Thyroid gland (tissue), 4 donors: ENCODE measurements at regions not wholly inside any gene's neighbourhood (a gene's known extent, or its start where the extent isn't known, plus 50 kb on each side); places are given as distances from the start of the nearest gene placed in this dataset.

Experiments
- DNase-seq, 2 donors: peaks; one replicate each; pipeline ENCODE4 v3.0.0-alpha.2; 2019
- H3K27ac ChIP-seq, 3 donors: fragments of 200-600 bp; sonication (generic); 1 replicate in 2 of 3; 2 replicates in 1 of 3; pipeline ENCODE4 v1.5.1; 2016 to 2019; ENCODE audit warnings: mild to moderate bottlenecking in 1 of 3, moderate library complexity in 1 of 3
- H3K27me3 ChIP-seq: fragments of 200-600 bp; sonication (generic); one replicate; pipeline ENCODE4 v1.5.1; 2019
- H3K36me3 ChIP-seq, 2 donors: fragments of 200-600 bp; sonication (generic); one replicate each; pipeline ENCODE4 v1.5.1; 2016 to 2019
- H3K4me1 ChIP-seq, 2 donors: fragments of 200-600 bp; sonication (generic); one replicate each; pipeline ENCODE4 v1.5.1; 2017 to 2019
- H3K4me3 ChIP-seq, 3 donors: fragments of 200-600 bp; sonication (generic); replicated peaks in 1 of 3; 1 replicate in 2 of 3; 2 replicates in 1 of 3; pipeline ENCODE4 v1.5.1; 2016; ENCODE audit warnings: mild to moderate bottlenecking in 1 of 3
- H3K9me3 ChIP-seq: fragments of 200-600 bp; sonication (generic); one replicate; pipeline ENCODE4 v1.5.1; 2017
- POLR2A ChIP-seq, 2 donors: fragments of 450-650 bp; IDR thresholded peaks; one replicate each; pipeline ENCODE4 v1.6.1; 2017; ENCODE audit warnings: antibody characterized with exemption in 2 of 2, mild to moderate bottlenecking in 2 of 2, moderate library complexity in 1 of 2
- WGBS, 2 donors: methylation state at CpG; one replicate each; pipeline ENCODE4 v1.1.5; 2017; 5-methylcytosine and 5-hydroxymethylcytosine counted together
- intact Hi-C: fragments of 100-400 bp; cut with DNase I; formaldehyde crosslinking; loops from one replicate; pipeline ENCODE4 v1.15.1; 2023
- TF ChIP-seq, protein P1 (sequence below), 6 experiments: fragments of 200-600 bp in 3 of 6; fragments of 450-650 bp in 3 of 6; sonication (generic) in 3 of 6; IDR thresholded peaks; one replicate each; pipeline ENCODE4 v1.5.1; 2016 to 2019; ENCODE audit warnings: antibody characterized with exemption in 6 of 6, mild to moderate bottlenecking in 2 of 6, inconsistent platforms in 1 of 6, moderate library complexity in 1 of 6

DNA sequence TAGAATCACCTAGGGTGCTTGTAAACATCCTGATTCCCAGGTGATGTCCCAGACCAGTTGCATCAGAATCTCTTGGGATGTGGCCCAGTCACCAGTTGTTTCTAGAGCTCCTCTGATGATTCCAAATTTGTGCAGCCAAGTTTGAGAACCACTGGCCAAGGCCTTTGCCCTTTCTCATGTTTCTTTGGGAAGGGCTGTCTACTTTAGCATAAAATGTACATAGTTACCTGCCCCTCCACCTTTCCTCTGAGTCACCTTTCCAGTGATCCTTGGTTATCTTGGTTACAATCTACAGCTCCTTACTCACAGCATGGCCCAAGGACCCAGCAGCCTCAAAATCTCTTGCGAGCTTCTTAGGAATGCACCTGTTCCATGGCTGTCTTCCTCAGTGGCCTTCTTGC lies 206.2 kb upstream of the ADRA1D start:
- 81 to 89% methylated on average over 1 of the region's 1 CpG for WGBS, 2 donors
- DNase-seq: no peak
- Histone ChIP-seq H3K36me3 (no peaks in the 10 kb centered on the region), H3K27ac (no peak overlapping the region), H3K4me1 (no peaks in the 10 kb centered on the region), H3K27me3 (no peaks in the 10 kb centered on the region), H3K4me3 (no peak overlapping the region), H3K9me3 (no peaks in the 10 kb centered on the region)
- TF ChIP-seq, protein P1, sequence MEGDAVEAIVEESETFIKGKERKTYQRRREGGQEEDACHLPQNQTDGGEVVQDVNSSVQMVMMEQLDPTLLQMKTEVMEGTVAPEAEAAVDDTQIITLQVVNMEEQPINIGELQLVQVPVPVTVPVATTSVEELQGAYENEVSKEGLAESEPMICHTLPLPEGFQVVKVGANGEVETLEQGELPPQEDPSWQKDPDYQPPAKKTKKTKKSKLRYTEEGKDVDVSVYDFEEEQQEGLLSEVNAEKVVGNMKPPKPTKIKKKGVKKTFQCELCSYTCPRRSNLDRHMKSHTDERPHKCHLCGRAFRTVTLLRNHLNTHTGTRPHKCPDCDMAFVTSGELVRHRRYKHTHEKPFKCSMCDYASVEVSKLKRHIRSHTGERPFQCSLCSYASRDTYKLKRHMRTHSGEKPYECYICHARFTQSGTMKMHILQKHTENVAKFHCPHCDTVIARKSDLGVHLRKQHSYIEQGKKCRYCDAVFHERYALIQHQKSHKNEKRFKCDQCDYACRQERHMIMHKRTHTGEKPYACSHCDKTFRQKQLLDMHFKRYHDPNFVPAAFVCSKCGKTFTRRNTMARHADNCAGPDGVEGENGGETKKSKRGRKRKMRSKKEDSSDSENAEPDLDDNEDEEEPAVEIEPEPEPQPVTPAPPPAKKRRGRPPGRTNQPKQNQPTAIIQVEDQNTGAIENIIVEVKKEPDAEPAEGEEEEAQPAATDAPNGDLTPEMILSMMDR (IDR thresholded peaks at IDR 0.05): no peak
- TF ChIP-seq POLR2A (IDR thresholded peaks at IDR 0.05): no peak
- intact Hi-C loops: no loop called here

DNA sequence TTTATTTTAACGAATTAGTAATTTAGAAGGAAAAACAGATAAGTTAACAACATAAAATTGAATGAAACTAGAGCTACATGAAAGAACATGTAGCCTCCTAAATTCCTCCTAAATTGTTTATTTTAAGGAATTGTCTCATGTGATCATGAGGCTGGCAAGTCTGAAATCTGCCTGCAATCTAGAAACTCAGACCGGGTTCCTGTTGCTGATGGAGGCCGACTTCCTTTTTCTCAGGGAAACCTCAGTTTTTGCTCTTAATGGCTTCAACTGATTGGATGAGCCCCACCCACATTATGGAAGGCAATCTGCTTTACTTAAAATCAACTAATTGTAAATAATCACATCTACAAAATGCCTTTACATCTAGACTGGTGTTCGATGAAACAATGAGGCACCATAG lies 205.0 kb upstream of the ADRA1D start:
- no peaks in the 10 kb centered on the region for H3K4me1 ChIP-seq
- DNase-seq: no peak
- H3K36me3 ChIP-seq: no peaks in the 10 kb centered on the region
- 88 to 90% methylated on average over 4 of the region's 4 CpGs for WGBS, 2 donors
- no peak overlapping the region for H3K4me3 ChIP-seq
- no peaks in the 10 kb centered on the region for H3K27me3 ChIP-seq
- no peaks in the 10 kb centered on the region for H3K9me3 ChIP-seq
- intact Hi-C loops: no loop called here
- no peak overlapping the region for H3K27ac ChIP-seq
- TF ChIP-seq POLR2A (IDR thresholded peaks at IDR 0.05): no peak
- TF ChIP-seq, protein P1 (IDR thresholded peaks at IDR 0.05): no peak

DNA sequence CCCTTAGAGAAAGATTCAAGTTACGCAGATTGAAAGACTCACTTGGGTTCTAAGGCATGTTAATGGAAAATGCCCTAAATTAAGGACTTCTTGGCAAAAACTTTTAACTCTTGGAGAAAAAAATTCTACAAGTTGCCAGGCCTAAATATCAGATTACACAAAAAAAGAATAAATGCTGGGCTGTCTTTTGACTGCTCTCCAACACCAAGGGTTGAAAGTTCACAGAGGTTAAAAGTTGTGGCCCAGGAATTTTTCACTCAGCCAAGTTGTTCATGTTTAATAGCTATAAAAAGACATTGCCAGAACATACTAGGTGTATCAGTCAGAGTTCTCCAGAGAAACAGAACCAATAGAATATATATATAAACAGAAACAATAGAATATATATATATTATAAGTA lies 204.3 kb upstream of the ADRA1D start:
- H3K36me3 ChIP-seq: no peaks in the 10 kb centered on the region
- intact Hi-C loops: no loop called here
- 85 to 87% methylated on average over 1 of the region's 1 CpG for WGBS, 2 donors

DNA sequence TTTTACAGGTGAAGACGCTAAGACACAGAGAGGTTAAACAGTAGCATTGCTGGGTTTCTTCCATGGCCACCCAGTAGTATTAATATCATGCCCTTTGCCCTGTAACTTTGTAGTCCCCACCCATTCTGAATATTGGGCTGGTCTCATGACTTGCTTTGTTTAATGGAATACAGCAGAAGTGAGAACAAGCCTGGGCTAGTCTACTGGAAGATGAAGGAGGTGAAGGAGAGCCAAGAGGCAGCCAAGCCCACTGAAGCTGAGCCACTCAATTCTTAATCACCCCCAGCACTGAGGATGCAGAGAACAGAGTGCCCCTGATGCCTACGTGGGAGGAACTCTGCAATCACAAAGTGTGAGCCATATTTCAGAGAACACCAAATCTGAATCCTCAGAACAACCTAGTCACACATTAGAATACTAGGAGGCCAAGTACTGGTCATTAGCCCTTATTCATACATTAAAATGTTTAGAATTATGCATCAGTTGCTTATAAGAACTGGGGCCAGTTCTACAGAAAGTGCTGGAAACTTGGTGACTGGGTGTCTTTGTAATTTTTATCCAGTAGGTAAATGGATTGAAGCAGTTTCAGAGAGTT lies 202.5 kb upstream of the ADRA1D start:
- Histone ChIP-seq H3K36me3 (no peaks in the 10 kb centered on the region), H3K4me3 (no peak overlapping the region), H3K9me3 (no peaks in the 10 kb centered on the region), H3K27me3 (no peaks in the 10 kb centered on the region), H3K27ac (no peak overlapping the region), H3K4me1 (no peaks in the 10 kb centered on the region)
- TF ChIP-seq, protein P1 (IDR thresholded peaks at IDR 0.05): no peak
- TF ChIP-seq POLR2A (IDR thresholded peaks at IDR 0.05): no peak
- 70 to 96% methylated on average over 2 of the region's 2 CpGs for WGBS, 2 donors
- no peak for DNase-seq
- intact Hi-C loops: no loop called here

More for the DNA sequence above, 204.3 kb upstream of the ADRA1D start:
- DNase-seq: no peak
- Histone ChIP-seq H3K27ac (no peak overlapping the region), H3K27me3 (no peaks in the 10 kb centered on the region), H3K9me3 (no peaks in the 10 kb centered on the region), H3K4me1 (no peaks in the 10 kb centered on the region), H3K4me3 (no peak overlapping the region)
- TF ChIP-seq POLR2A (IDR thresholded peaks at IDR 0.05): no peak

DNA sequence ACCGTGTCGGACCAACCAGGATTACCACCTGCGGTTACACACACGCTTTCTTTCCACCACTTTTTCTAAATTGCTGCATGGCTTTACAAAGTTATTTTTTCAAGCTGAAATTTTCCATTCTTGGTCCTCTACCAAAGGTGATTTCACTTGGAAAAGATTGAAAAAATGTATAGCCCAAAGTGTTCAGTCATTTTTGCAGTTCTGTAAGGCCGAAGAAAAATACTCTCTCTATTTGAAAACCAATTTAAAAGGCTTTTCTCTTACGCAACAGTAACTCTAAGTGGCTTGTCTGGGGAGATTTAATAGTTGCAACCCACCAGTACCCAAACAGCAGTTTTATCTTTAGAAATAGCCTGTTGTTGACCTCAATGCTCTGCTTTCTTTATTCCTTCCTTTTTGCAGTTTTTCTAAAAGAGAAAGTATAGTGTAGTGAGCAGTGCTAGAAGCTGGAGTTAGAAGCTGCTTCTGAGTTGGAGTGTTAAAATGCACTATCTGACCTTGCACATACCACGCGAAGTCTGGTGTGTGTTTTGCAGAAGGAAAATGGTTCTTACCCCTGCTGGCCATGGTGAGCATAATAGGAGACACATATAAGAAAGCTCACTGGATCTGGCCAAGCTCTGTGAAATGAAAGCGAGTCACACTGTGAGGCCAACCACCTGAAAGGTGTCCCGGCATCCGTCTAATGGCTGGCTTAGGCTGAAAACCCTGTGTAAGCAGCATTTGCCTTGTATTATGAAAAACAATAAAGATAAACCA lies 201.0 kb upstream of the ADRA1D start:
- TF ChIP-seq, protein P1 (IDR thresholded peaks at IDR 0.05): no peak
- TF ChIP-seq POLR2A (IDR thresholded peaks at IDR 0.05): no peak
- no peaks in the 10 kb centered on the region for H3K4me1 ChIP-seq
- no peaks in the 10 kb centered on the region for H3K36me3 ChIP-seq
- H3K9me3 ChIP-seq: no peaks in the 10 kb centered on the region
- no peak overlapping the region for H3K27ac ChIP-seq
- H3K4me3 ChIP-seq: no peak overlapping the region
- intact Hi-C loops: no loop called here
- H3K27me3 ChIP-seq: no peaks in the 10 kb centered on the region
- 70 to 71% methylated on average over 11 of the region's 11 CpGs for WGBS, 2 donors
- DNase-seq: no peak
